22Rv1 (cell line): ENCODE measurements at regions not wholly inside any gene's neighbourhood (a gene's known extent, or its start where the extent isn't known, plus 50 kb on each side); places are given as distances from the start of the nearest gene placed in this dataset.

ENCODE experiments used
- H3K27ac ChIP-seq: fragments of 450-650 bp; 2 replicates; pipeline ENCODE4 v1.5.1; 2017
- ZFX ChIP-seq: fragments of 450-650 bp; IDR thresholded peaks from 2 replicates; pipeline ENCODE4 v1.6.1; 2017; ENCODE audit warnings: antibody characterized with exemption, borderline replicate concordance
- TF ChIP-seq, protein P1 (sequence below): fragments of 450-650 bp; IDR thresholded peaks from 2 replicates; pipeline ENCODE4 v1.5.1; 2017; ENCODE audit warnings: mild to moderate bottlenecking

DNA sequence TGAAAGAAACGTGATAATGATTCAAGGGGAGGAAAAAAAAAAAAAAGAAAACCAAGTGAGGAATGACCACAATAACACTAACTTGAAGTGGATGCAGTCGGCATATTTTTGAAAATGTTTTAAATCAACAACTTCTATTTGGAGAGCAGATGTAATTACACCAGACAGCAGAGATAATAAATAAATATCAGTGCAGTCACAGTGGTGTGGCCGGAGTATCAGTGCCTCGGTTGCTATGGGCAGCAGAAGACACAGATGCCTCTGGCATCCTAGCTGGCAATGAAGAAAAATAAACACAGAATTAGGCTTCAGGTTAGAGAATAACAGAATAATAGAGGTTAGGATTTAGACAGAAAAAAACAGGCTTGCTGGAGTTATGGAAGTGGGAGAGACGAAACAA is 888.3 kb downstream of the LTN1 start:
- TF ChIP-seq ZFX: no peak
- TF ChIP-seq, protein P1, sequence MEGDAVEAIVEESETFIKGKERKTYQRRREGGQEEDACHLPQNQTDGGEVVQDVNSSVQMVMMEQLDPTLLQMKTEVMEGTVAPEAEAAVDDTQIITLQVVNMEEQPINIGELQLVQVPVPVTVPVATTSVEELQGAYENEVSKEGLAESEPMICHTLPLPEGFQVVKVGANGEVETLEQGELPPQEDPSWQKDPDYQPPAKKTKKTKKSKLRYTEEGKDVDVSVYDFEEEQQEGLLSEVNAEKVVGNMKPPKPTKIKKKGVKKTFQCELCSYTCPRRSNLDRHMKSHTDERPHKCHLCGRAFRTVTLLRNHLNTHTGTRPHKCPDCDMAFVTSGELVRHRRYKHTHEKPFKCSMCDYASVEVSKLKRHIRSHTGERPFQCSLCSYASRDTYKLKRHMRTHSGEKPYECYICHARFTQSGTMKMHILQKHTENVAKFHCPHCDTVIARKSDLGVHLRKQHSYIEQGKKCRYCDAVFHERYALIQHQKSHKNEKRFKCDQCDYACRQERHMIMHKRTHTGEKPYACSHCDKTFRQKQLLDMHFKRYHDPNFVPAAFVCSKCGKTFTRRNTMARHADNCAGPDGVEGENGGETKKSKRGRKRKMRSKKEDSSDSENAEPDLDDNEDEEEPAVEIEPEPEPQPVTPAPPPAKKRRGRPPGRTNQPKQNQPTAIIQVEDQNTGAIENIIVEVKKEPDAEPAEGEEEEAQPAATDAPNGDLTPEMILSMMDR: no peak
- H3K27ac ChIP-seq: no peak overlapping the region

DNA sequence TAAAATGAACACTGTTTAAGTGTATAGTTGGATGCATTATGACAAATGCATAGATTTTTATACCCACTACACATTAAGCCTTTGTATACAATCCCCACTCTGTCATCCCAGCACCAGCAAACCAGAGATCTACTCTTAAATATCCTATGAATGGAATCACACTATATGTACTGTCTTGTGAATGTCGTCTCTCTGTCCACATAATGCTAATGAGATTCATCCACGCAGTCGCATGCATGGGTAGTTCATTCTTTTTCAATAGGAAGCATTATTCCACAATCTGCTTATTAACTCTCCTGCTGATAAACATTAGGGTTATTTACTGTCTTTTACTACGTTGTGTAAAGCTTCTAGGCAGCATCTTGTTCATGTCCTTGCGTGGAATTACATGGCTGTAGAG is 892.3 kb downstream of the LTN1 start:
- no peak overlapping the region for H3K27ac ChIP-seq
- no peak for TF ChIP-seq ZFX
- TF ChIP-seq, protein P1: no peak

DNA sequence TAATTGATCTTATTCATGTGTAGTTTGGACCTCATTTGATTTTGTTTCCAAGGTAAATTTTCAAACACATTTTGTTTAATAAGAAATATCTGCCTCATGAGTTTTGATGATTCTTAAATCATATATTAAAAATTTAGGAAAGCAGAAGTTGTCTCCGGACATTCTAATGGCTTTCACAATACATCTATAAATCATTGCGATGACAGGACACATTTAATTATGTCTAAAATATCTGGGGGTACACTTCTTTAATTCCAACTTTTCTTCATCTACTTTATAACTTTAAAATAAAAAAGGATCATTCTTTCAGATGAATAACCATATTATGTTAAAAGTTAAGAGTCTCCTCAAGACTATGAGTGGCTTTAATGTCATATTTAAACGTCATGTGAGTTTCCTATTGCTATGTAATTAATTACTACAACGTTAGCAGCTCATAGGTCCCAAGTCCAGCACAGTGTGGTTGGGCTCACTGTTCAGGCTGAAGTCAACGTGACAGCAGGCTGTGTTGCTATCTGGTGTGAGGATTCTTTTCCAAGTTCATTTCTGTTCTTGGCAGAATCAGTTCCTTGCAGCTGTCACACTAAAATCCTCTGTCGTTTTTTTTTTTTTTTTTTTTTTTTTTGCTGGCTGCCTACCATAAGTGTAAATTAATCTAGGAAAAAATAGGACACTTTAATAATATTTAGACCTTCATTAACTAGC is 893.5 kb downstream of the LTN1 start:
- no peak for TF ChIP-seq ZFX
- H3K27ac ChIP-seq: no peak overlapping the region

DNA sequence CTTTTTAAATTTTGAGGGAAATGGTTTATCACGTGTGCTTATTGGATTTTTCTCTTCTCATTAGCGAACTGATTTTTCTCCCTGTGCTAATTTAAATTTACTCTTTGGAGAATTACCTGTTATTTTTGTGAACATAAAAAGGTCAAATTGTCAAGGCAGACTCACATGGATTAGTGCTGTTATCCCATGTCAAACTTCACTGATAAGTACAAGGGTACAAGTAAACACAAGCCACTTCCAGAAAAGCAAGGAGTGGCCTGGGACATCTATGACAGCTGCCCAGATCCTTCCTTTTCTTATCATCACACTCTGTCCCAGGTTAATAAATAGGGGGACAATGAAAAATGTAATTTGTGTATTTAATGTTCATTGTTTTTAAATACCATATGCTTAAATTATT is 901.2 kb downstream of the LTN1 start:
- TF ChIP-seq, protein P1: no peak
- no peak for TF ChIP-seq ZFX
- no peak overlapping the region for H3K27ac ChIP-seq

DNA sequence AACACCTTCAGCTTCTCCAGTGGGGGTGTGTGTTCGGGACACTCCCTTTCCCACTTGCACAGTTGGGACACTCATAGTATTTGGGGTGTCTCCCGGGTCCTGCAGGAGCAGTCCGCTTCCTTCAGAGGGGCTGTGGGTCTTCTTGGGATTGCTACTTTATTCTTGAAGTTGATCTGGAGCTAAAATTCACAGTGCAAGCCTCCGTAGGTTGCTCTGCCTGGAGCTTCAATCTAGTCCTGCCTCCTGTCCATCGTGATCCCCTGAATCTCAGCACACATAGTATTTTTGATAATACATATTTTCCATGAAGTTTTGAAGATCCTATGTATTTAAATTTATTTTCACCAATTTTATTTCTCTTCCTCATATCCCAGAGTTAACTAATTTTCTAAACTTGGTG is 902.1 kb downstream of the LTN1 start:
- no peak overlapping the region for H3K27ac ChIP-seq
- TF ChIP-seq ZFX: no peak
- TF ChIP-seq, protein P1: no peak

DNA sequence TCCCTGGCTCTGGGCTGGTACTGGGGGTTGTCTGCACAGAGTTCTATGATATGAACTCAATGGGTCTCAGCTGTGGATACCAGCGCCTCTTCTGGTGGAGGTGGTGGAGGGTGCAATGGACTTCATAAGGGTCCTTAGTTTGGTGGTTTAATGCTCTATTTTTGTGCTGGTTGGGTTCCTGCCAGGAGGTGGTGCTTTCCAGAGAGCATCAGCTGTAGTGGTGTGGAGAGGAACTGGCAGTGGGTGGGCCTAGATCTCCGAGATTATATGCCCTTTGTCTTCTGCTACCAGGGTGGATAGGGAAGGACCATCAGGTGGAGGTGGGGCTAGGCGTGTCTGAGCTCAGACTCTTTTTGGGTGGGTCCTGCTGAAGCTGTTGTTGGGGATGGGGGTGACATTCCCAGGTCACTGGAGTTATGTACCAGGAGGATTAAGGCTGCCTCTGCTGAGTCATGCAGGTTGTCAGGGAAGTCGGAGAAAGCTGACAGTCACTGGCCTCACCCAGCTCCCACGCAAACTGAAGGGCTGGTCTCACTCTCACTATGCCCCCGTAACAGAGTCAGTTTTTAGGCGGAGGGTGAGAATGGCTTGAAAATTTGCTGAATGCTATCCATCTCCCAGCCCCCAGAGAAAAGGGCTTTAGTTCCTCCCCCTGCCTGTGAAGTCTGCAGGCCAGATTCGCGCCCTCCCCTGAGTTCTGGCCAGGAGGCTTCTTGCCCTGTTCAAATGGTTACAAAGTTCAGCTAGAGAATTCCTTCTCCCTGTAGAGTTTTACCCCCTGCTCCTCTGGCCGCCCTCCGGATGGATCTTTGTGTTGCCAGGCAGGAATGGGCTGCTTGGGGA is 902.9 kb downstream of the LTN1 start:
- TF ChIP-seq, protein P1: no peak
- no peak overlapping the region for H3K27ac ChIP-seq

DNA sequence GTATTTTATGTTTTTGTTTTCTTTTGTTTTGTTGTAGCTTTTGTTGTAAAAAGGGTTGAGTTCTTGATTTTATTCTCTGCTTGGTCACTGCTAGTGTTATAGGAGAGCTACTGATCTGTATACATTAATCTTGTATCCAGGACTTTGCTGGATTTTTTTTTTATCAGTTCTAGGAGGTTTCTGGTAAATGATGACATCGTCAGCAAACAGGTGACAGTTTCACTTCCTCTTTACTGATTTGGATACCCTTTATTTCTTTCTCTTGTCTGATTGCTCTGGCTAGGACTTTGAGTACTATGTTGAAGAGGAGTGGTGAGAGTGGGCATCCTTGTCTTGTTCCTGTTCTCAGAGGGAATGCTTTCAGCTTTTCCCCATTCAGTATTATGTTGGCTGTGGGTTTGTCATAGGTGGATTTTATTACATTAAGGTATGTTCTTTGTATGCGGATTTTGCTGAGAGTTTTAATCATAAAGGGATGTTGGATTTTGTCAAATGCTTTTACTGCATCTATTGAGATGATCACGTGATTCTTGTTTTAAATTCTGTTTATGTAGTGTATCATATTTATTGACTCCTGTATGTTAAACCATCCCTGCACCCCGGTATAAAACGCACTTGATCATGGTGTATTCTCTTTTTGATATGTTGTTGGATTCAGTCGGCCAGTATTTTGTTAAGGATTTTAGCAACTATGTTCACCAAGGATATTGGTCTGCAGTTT is 905.7 kb downstream of the LTN1 start:
- no peak overlapping the region for H3K27ac ChIP-seq
- TF ChIP-seq ZFX: no peak
- TF ChIP-seq, protein P1: no peak
